ENCODE measurements at regions not wholly inside any gene's neighbourhood (a gene's known extent, or its start where the extent isn't known, plus 50 kb on each side); places are given as distances from the start of the nearest gene placed in this dataset.

- intact Hi-C loops (cut with DNase I) = no loop called here
- DNase-seq (ENCODE audit: low spot score) = no peak
These were observed 96.7 kb upstream of the PLEKHA5 start for GRCh38 chr12:19032826-19033225.

- no peak for DNase-seq (ENCODE audit: low spot score)
- intact Hi-C loops (cut with DNase I) = no loop called here
These were observed 96.3 kb upstream of the PLEKHA5 start for GRCh38 chr12:19033244-19033643.

- intact Hi-C loops (cut with DNase I) = no loop called here
These were observed 94.6 kb upstream of the PLEKHA5 start for GRCh38 chr12:19034937-19035336.

GRCh38 chr12:19035536-19035935 is 94.0 kb upstream of the PLEKHA5 start:
- no peak for DNase-seq (ENCODE audit: low spot score)
- intact Hi-C loops (cut with DNase I) = no loop called here

More at GRCh38 chr12:19034937-19035336, 94.6 kb upstream of the PLEKHA5 start:
- DNase-seq (ENCODE audit: low spot score) = no peak

- DNase-seq (ENCODE audit: low spot score) = no peak
- intact Hi-C loops (cut with DNase I) = no loop called here
These were observed 92.7 kb upstream of the PLEKHA5 start for GRCh38 chr12:19036673-19037357.

GRCh38 chr12:19038209-19038608 is 91.3 kb upstream of the PLEKHA5 start:
- intact Hi-C loops (cut with DNase I) = no loop called here
- no peak for DNase-seq (ENCODE audit: low spot score)

- no peak for DNase-seq (ENCODE audit: low spot score)
- intact Hi-C loops (cut with DNase I) = no loop called here
These were observed 90.0 kb upstream of the PLEKHA5 start for GRCh38 chr12:19039515-19039914.

GRCh38 chr12:19042221-19042620 is 87.3 kb upstream of the PLEKHA5 start:
- no peak for DNase-seq (ENCODE audit: low spot score)
- intact Hi-C loops (cut with DNase I) = no loop called here

GRCh38 chr12:19044430-19044829 is 85.1 kb upstream of the PLEKHA5 start:
- intact Hi-C loops (cut with DNase I) = no loop called here
- no peak for DNase-seq (ENCODE audit: low spot score)

GRCh38 chr12:19044891-19045290 is 84.6 kb upstream of the PLEKHA5 start:
- no peak for DNase-seq (ENCODE audit: low spot score)
- intact Hi-C loops (cut with DNase I) = no loop called here

- no peak for DNase-seq (ENCODE audit: low spot score)
- intact Hi-C loops (cut with DNase I) = no loop called here
These were observed 84.1 kb upstream of the PLEKHA5 start for GRCh38 chr12:19045426-19045825.

GRCh38 chr12:19048943-19049342 is 80.6 kb upstream of the PLEKHA5 start:
- intact Hi-C loops (cut with DNase I) = no loop called here
- DNase-seq (ENCODE audit: low spot score) = no peak

- intact Hi-C loops (cut with DNase I) = no loop called here
- no peak for DNase-seq (ENCODE audit: low spot score)
These were observed 76.8 kb upstream of the PLEKHA5 start for GRCh38 chr12:19052689-19053088.

GRCh38 chr12:19053218-19053617 is 76.3 kb upstream of the PLEKHA5 start:
- intact Hi-C loops (cut with DNase I) = no loop called here
- no peak for DNase-seq (ENCODE audit: low spot score)

- intact Hi-C loops (cut with DNase I) = no loop called here
- no peak for DNase-seq (ENCODE audit: low spot score)
These were observed 75.5 kb upstream of the PLEKHA5 start for GRCh38 chr12:19054035-19054434.

- intact Hi-C loops (cut with DNase I) = no loop called here
- no peak for DNase-seq (ENCODE audit: low spot score)
These were observed 73.9 kb upstream of the PLEKHA5 start for GRCh38 chr12:19055589-19055988.

GRCh38 chr12:19058235-19059021 is 71.1 kb upstream of the PLEKHA5 start:
- no peak for DNase-seq (ENCODE audit: low spot score)
- intact Hi-C loops (cut with DNase I) = no loop called here

- intact Hi-C loops (cut with DNase I) = no loop called here
- no peak for DNase-seq (ENCODE audit: low spot score)
These were observed 64.8 kb upstream of the PLEKHA5 start for GRCh38 chr12:19064713-19065112.

- no peak for DNase-seq (ENCODE audit: low spot score)
- intact Hi-C loops (cut with DNase I) = no loop called here
These were observed 64.3 kb upstream of the PLEKHA5 start for GRCh38 chr12:19065223-19065622.

- intact Hi-C loops (cut with DNase I) = no loop called here
- DNase-seq (ENCODE audit: low spot score) = no peak
These were observed 63.7 kb upstream of the PLEKHA5 start for GRCh38 chr12:19065871-19066270.

GRCh38 chr12:19066475-19067001 is 63.0 kb upstream of the PLEKHA5 start:
- intact Hi-C loops (cut with DNase I) = no loop called here

More at GRCh38 chr12:19066475-19067001, 63.0 kb upstream of the PLEKHA5 start:
- no peak for DNase-seq (ENCODE audit: low spot score)
